ENCODE measurements at regions not wholly inside any gene's neighbourhood (a gene's known extent, or its start where the extent isn't known, plus 50 kb on each side); places are given as distances from the start of the nearest gene placed in this dataset.

DNA sequence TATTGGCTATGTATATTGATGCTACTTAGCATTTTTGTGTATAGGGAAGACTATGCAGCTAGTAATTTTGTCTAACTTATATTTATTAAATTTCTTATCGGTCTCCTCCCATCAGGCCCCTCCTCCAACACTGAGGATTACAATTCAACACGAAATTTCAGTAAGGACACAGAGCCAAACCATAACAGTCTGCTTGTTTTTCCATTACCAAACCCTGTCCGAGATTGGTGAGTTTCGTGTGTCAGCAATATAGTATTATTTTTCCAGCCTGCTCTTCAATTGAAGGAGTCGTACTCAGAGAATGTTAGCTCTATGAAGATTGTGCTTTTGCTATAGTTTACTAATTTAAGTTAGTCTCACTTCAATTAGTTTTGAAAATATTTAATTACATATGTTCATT lies 1495.3 kb downstream of the MRPL39 start:
- DNase-seq (ENCODE audit: low read depth): no peak

DNA sequence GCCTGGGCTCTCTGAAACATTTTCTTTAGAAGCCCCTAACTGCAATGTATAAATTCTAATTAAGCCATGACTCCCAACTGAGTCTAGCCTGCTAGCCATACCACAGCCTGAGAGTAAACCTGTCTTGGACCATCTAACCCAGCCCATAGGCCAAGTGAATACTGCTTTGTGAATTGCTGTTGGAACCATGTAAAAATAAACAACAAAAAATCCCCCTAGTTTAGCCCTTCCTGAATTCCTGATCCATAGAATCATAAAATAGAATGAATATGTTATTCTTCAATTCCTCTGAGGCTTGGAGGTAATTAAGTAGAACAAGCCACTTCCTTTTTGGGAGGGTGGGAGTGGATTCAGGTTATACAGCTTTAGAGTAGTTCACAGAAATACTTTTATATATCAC lies 1496.4 kb downstream of the MRPL39 start:
- no peak for DNase-seq (ENCODE audit: low read depth)

DNA sequence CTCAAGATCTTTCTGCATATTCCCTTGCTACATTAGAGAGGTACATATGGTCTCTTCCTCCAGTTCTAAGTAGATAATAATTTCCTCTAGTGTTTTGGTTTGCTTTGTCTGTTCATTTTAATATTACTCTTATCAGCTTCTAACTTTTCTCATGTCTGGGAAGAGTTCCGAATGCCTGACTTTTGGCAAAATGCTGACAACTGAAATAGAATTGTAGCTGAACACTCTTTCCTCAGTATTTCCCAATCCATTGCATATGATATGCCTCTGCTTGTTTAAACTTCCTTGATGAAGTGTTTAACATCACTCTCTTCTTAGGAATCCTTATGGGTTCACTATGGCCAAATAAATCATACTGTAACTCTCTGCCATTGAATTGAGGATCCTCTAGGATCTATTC lies 1510.1 kb downstream of the MRPL39 start:
- DNase-seq (ENCODE audit: low read depth): no peak

DNA sequence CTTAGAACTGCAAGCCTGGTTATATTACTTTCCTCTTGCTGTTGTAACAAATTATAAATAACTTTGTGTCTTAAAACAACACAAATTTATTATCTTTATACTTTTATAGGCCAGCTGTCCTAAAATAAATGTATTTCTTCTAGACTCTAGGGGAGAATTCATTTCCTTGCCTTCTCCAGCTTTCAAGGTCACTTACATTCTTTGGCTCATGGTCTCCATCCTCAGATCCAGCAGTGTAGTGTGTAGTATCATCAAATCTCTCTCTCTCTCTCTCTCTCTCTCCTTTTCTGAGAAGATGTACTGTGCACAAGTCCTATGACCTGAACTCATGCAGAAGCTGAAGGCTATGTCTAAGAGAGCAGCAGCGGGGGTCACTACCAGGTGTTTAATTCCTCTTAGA lies 1510.6 kb downstream of the MRPL39 start:
- DNase-seq (ENCODE audit: low read depth): no peak

DNA sequence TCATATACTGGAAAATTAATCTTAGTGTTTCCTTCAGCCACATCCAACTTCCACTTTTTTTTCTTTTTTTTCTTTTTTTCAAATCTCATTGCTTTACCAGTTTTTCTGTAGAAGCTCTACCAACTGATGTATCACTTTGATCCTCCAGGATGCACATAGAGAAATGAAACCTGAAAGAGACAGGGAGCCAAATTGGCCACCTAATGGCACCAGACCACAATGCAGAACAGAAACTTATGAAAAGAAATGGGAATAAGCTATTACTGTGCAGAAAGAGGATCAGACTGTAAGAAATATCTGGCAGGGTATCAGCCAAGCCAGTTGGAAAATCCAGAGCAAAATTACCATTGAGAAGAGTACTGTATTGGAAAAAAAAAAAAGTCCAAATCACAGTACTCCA lies 1514.2 kb downstream of the MRPL39 start:
- DNase-seq (ENCODE audit: low read depth): no peak

DNA sequence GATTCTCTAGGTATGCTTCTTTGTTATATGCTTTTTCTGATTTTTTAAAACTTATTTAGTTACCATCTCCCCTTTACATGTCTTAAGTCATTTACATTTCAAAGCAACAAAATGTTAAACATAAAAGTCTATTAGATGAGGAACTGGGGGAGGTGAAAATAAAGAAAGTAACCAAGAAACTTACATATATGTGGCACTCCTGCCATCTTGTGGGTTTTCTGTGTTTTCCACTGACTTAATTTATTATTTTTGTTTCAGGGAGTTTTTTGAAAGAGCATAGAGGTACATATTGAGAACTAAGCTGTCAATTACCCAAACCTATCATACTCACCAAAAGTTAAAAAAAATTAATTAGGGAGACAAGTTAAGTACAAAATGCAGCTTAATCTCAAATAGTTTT lies 1531.1 kb downstream of the MRPL39 start:
- DNase-seq (ENCODE audit: low read depth): no peak

DNA sequence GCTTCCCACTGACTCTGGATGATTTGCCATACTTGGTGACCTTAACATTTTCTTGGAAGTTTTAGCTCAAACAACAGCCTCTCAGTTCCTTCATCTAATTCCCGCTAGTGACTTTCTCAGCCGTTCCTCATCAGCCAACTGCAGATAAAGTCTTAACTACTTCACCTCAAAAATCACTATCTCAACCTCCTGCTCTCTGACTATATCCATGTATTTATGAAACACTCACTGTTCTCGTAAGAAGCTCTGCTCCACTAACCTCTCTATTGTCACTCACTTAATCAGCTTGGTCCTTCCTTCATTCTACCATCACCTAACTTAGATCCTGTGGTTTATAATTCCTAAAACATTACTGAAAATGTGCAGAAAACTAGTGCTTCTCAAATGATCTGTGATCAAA lies 1551.6 kb downstream of the MRPL39 start:
- DNase-seq (ENCODE audit: low read depth): no peak

DNA sequence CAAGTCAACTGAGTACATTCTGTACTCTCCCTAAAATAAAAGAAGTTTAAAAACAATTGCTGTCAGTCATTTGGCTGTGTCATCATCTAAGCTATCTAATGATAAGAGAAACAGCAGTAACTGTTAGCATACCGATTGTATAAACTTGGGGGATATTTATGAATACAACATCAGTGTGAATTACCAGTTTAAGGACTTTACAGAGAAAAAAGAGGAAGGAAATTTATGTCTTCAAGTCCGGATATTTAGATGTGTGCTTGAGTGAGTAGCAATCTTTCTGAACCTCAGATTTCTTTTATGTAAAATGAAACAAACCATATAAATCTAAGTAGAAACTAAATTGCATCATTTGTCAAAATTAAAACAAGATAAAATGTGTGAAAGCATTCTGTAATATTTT lies 1557.0 kb downstream of the MRPL39 start:
- DNase-seq (ENCODE audit: low read depth): no peak

DNA sequence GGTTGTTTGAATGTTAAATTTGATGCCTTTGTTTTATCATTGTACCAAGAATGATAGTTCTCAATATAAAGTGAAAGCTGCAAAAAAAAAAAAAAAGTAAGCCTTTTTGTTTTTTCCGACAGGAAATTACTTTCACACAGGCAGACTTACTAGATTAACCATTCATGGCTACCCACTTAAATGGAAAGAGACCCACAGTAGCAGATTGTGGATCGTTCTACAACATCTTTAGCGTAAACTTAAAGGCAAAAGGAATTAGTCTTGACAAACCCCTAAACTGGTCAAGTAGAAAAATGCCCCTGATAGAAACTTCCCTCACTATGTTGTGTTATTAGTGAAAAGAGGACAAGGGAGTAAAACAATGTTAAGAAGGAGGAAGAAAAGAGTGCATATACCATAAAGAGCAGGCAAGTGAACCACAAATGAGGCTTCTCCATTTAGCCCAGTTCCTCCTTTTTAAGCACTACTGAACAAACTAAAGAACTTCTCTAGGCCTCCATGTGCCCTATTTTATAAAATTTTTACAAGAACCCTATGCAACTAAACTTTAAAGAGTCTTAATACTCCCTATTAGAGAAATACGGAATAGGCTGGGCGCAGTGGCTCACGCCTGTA lies 1560.3 kb downstream of the MRPL39 start:
- DNase-seq (ENCODE audit: low read depth): no peak

DNA sequence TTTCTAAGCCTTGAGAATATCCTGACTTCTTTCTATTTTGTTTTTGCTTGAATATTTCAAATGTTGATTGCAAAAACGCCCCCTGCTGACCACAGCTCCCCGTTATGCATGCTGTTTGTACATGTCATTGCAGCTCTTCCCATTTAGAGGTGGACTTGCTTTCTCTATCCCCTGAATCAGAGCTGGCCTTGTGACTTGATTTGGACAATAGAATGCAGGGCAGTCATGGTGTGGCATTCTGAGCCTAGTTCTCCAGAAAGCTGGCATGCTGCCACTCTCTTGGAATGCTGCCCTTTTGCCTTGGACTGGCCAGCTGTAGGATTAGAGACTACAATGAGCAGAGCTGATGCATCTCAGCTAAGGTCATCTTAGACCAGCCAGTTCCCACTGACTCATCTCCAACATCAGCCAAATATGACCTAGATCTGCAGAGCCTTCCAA lies 1561.5 kb downstream of the MRPL39 start:
- DNase-seq (ENCODE audit: low read depth): peak; percentile 2

DNA sequence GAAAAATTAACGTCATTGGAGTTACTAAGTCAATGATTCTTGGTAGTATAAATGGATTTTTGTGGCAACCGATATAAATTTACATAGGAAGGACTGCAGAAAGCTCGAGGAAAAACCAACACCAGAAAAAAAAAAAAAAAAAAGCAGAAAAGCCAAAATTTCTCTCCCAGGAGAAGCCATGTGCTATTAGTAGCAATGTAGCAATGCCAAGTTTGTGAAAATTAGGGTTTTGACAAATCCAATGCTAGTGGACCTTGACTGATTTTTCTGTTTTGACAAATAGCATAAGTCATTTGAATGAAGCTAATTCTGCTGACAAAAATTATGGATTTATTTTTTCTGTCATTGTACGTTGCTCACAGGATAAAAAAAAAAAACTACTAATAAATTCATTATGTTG lies 1561.9 kb downstream of the MRPL39 start:
- DNase-seq (ENCODE audit: low read depth): no peak

DNA sequence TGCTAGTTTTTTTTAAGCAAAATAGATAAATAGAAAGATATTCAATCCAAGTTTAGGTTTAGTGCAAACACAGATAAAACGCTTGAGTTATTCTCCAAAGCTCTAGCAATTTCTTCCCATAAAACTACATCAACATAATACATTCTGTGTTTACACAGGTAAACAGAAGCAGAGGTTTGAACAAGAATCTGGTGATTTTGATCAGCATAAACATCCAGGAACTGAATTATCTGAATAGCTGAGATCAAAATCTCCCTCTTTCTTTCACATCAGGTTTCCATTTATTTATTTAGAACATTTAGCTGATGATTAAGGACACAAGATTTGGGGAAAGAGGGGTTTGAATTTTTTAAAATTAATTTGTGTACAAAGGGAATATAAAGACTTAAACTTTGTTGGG lies 1564.6 kb downstream of the MRPL39 start:
- DNase-seq (ENCODE audit: low read depth): no peak

DNA sequence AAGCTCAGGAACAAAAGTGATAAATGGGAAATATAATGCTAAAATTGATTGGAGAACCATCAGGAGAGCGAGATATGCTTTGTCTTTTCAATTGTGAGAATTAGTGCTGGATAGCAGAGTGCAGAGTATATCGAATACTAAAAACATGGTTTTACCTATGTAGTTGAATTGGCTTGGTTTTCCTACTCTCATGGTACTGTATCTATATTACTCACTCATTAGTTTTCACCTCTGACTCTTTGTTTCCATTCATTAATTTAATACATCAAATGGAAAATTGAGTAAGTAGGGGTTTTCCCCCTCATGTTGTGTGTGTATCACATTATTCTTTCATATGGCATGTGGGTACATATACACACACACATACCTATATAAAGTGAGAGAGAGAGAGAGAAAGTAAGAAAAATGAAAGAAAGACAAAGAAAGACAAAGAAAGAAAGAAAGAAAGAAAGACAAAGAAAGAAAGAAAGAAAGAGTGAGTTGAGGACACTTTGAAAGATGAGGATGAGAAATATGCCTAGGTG lies 1574.5 kb downstream of the MRPL39 start:
- DNase-seq (ENCODE audit: low read depth): no peak

DNA sequence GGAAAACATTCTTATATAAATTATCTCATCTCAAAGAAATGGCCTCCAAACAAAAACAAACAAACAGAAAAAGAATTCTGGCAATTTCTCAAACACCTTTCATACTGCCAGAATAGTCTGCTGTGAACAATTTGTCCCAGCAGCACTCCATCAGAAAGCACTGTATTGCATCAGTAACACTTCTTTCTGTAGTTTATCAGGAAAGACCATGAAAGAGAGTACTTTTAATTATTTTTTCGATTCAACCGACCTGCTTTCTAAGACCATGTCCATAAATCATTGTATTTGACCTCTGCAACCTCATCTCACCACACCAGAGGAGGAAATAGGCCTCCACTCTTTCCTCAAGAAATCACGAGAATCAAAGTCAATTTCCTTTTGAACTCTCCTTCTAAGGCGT lies 1579.9 kb downstream of the MRPL39 start:
- DNase-seq (ENCODE audit: low read depth): no peak

DNA sequence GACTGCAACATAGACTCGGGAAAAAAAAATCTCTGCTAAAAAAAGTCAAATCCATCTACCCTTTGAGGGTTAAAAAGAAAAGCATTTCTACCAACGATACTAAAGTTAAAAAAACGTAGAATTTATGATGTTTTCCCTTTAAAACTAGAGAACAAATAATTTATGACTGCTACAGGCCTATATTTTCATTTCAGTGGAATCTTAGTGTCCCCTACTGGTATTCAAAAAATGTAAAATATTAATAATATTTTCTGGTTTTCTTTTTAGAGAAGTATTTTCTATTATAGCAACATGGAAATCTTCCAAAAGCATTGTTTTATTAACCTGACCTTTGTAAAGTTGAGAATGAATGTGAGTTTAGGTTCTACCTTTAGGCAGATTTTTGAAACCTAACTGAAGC lies 1582.2 kb downstream of the MRPL39 start:
- DNase-seq (ENCODE audit: low read depth): no peak

DNA sequence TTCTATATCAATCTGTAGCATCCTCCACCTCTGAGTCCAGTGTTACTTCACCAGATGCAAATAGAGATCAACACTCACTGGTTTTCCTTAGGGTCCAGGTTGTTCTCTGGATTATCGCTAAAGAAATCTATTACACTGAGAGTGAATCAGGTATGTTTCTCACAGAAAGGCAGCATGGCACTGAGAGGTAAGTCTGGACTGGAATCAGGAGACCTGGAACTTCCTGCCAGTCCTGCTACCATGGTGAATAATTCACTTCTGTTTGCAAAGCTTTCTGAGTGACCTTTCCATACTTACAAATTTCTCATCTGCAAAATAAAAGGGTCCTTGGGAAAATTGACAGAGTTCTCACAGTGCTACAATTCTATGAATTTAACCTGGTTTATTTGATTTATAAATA lies 1583.3 kb downstream of the MRPL39 start:
- no peak for DNase-seq (ENCODE audit: low read depth)

DNA sequence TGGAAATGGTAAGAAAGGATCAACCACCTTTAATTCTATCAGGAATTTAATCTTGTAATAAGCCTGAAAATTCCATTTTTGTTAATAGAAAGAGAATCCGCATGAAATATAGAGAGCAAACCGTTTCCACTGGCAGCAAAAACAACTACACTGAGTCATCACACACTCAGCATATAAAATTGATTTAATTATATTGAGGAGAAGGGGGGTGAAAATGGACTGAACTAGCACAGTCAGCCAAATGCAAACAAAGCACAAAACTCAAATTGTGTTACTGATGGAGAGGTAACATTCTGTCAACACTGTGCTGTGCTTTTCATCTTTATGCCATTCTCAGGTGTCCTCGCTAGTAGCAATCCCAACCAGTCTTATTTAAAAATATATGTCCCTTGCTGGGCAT lies 1583.9 kb downstream of the MRPL39 start:
- no peak for DNase-seq (ENCODE audit: low read depth)

DNA sequence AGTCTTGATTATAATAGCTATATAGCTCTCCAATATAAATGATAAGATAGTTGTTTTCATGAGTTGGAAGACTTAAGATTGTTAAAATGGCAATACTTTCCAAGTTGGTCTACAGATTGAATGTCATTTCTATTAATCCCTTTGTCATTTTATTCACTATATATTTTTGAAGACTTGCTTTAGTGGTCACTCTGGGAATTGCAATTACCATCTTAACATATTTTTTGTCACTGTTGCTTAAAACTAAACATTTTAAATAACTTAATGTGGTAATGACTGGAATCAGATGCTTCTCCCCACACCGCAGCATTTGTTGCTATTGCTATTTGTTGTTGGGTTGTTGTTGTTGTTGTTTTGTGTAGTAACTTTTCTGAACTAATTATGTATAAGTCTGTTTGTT lies 1592.9 kb downstream of the MRPL39 start:
- no peak for DNase-seq (ENCODE audit: low read depth)

DNA sequence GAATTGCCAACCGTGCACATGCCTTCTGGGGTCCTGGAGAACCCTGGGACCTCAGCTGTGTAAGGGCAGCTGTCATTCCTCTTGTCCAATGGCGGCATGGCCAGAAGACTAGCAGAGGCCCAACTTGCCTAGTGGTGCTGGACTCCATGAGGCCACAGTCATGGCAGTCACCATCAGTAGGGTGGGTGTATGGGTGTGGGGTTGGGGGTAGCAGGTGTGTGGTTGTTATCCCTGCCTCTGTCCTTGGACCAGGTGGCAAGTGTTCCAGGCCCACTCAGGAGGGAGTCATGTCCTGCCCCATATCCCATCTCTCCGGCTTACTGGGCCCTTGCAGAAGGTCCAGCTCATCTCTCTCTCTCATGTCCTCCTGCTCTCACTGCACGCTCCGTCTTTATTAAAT lies 1596.2 kb downstream of the MRPL39 start:
- no peak for DNase-seq (ENCODE audit: low read depth)

DNA sequence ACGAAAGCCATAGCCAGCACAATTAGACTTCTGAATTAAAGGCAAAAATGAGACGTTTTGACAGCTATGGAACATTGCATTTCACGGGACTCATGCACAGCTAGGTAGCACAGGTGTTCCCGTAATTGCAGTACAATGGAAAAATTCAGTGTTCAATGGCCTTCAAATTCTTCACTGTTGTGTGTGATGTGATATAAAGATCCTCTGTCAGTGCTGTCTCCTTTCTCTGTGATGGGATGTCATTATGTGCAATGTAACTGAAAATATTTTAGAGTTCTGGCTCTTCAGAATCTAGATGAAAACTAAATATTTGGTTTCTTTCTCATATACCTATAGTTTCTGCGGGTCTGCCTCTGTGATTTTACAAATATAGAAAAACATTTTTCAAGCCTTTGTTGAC lies 1599.7 kb downstream of the MRPL39 start:
- DNase-seq (ENCODE audit: low read depth): no peak

DNA sequence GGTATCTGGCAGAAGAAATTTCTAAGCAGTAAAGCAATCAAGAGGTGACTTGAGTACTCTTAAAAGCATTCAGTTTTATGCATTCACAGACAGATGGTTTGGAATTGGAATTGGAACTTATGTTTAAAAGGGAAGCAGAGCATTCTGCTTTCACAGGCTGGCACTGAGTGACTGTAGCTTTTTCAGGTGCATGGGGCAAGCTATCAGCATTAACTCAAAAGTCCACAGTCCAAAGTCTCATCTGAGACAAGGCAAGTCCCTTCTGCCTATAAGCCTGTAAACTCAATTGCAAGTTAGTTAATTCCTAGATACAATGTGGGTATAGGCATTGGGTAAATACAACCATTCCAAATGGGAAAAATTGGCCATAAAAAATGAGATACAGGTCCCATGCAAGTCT lies 1620.3 kb downstream of the MRPL39 start:
- DNase-seq (ENCODE audit: low read depth): no peak

DNA sequence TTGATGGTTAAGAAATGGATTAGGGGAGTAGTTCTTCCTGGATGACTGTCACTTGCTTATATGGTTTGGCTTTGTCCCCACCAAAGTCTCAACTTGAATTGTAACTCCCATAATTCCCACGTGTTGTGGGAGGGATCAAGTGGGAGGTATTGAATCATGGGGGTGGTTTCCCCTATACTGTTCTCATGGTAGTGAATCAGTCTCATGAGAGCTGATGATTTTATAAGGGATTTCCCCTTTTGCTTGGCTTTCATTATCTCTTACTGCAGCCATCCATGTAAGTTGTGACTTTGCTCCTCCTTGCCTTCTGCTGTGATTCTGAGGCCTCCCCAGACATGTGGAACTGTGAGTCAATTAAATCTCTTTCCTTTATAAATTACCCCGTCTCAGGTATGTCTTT lies 1621.1 kb downstream of the MRPL39 start:
- DNase-seq (ENCODE audit: low read depth): no peak

DNA sequence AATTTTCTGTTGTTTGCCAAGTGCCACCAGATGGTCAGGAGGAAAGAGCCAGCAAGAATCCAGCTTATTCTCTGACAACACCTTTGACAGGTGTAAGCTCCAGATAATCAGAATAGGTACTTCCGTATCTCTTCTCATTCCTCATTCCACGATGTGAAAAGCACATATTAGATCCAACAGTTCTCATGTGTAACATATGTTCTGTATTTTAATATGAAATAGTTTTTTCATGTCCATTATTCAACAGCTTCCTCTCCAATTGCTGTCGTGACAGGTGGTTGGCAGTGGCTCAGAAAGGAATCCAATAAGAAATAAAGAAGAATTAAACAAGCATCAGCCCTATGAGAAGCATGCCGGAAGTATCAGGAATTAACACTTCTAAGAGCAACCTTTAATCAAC lies 1624.7 kb downstream of the MRPL39 start:
- DNase-seq (ENCODE audit: low read depth): no peak

DNA sequence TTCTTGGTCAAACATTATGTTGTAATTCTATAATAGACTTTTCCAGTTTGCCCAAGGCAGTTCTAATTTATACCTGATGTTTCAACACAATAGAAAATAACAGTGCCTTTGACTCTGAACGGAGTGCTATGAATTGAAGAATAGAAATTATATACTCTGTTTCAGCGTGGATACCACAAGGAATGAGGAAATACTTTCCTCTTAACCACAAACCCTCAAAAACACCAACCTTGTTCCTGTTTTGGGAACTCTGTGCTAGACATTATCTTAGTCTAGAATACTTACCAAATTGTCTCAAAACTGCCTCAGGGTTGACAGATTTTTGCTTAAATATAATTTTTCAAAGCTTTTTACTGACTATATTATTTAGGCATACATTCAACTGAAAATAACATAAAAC lies 1629.3 kb downstream of the MRPL39 start:
- no peak for DNase-seq (ENCODE audit: low read depth)
